Type B pancreatic cell (in vitro differentiated cells): ENCODE measurements at regions not wholly inside any gene's neighbourhood (a gene's known extent, or its start where the extent isn't known, plus 50 kb on each side); places are given as distances from the start of the nearest gene placed in this dataset.

ENCODE experiments used
- DNase-seq: peaks from one replicate; pipeline ENCODE4 v3.0.0; 2021; ENCODE audit warnings: mixed read lengths; ENCODE audit not compliant: unreplicated experiment; ENCODE audit errors: extremely low spot score
- H3K27ac Mint-ChIP-seq: 2 replicates; pipeline ENCODE4 v1.8.0; 2021; ENCODE audit warnings: mild to moderate bottlenecking, mixed read lengths
- H3K27me3 Mint-ChIP-seq: 2 replicates; pipeline ENCODE4 v1.8.0; 2021; ENCODE audit warnings: mixed read lengths
- H3K36me3 Mint-ChIP-seq: 2 replicates; pipeline ENCODE4 v1.8.0; 2021; ENCODE audit warnings: mixed read lengths
- H3K4me1 Mint-ChIP-seq: one replicate; pipeline ENCODE4 v1.8.0; 2021; ENCODE audit warnings: mixed read lengths; ENCODE audit not compliant: unreplicated experiment
- H3K4me3 Mint-ChIP-seq: 2 replicates; pipeline ENCODE4 v1.8.0; 2021; ENCODE audit warnings: mild to moderate bottlenecking, mixed read lengths
- H3K9me3 Mint-ChIP-seq: 2 replicates; pipeline ENCODE4 v1.8.0; 2021; ENCODE audit warnings: mixed read lengths
- TF ChIP-seq, protein P1 (sequence below): fragments of 200-600 bp; sonication (generic); conservative IDR thresholded peaks from 2 replicates; pipeline ENCODE4 v1.5.0; 2021; ENCODE audit warnings: antibody characterized with exemption, mild to moderate bottlenecking

DNA sequence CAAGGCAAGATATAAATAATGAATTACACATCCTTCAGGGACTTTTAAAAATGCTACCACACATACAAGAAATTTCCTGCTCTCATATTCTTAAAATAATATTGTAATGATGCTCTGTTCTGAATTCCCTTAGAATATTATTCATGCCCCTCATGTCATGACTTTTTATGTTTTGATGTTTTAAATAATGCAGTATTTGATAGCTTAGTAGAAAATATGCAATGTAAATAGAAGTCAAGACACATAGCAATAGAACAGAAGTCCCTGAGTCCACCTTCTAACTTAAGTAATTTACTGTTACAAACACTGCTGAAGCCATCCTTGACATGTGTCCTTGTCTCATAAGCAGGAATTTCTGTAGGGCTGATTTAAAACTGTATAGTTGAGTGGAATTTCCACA is 1071.2 kb upstream of the LCORL start:
- Mint-ChIP-seq H3K27ac (no peak overlapping the region), H3K4me3 (no peak overlapping the region), H3K27me3 (peaks cover 3% of the 10 kb centered on the region), H3K4me1 (peaks cover 4% of the 10 kb centered on the region), H3K36me3 (no peaks in the 10 kb centered on the region), H3K9me3 (peaks cover under 1% of the 10 kb centered on the region)
- TF ChIP-seq, protein P1, sequence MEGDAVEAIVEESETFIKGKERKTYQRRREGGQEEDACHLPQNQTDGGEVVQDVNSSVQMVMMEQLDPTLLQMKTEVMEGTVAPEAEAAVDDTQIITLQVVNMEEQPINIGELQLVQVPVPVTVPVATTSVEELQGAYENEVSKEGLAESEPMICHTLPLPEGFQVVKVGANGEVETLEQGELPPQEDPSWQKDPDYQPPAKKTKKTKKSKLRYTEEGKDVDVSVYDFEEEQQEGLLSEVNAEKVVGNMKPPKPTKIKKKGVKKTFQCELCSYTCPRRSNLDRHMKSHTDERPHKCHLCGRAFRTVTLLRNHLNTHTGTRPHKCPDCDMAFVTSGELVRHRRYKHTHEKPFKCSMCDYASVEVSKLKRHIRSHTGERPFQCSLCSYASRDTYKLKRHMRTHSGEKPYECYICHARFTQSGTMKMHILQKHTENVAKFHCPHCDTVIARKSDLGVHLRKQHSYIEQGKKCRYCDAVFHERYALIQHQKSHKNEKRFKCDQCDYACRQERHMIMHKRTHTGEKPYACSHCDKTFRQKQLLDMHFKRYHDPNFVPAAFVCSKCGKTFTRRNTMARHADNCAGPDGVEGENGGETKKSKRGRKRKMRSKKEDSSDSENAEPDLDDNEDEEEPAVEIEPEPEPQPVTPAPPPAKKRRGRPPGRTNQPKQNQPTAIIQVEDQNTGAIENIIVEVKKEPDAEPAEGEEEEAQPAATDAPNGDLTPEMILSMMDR, result no peak
- no peak for DNase-seq

DNA sequence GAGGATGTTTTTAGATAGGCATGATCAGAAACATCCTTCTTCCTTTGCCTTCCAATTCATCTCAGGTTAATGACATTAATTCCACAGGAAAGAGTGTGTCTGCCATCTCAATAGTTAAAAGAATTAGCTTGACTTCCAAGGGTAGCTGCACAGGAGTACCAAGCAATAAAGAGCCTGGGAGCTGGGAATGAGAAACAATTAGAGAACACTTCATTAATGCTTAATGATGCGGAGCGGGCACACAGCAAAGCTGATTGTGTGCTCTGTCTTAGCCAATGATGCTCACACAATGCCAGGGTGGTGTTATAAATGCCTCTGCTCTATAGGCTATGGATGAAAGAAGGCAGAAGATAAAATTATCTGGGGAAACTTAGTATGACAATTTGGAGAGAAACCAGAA is 1052.5 kb upstream of the LCORL start:
- Mint-ChIP-seq H3K27ac (no peak overlapping the region), H3K9me3 (peaks cover 8% of the 10 kb centered on the region), H3K36me3 (no peaks in the 10 kb centered on the region), H3K4me1 (peaks cover 4% of the 10 kb centered on the region), H3K27me3 (no peaks in the 10 kb centered on the region), H3K4me3 (no peak overlapping the region)
- no peak for DNase-seq
- TF ChIP-seq, protein P1, result no peak

DNA sequence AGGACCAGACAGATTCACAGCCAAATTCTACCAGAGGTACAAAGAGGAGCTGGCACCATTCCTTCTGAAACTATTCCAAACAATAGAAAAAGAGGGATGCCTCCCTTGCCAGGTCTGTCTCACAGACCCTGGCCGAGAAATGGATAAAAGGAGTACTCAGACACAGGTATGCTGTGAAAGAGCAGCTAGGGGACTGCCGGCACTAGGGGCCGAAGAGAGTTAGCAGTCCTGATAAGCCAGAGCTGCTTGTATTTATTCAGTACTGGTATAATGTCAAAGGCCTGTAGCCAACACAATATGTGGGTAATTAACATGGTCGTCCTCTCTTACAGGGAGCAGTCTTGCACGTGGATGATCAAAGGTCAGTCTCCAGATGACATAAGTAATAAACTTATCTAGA is 1042.1 kb upstream of the LCORL start:
- H3K36me3 Mint-ChIP-seq, result no peaks in the 10 kb centered on the region
- H3K27me3 Mint-ChIP-seq, result peaks cover 3% of the 10 kb centered on the region
- H3K4me1 Mint-ChIP-seq, result no peaks in the 10 kb centered on the region
- TF ChIP-seq, protein P1, result no peak
- no peak overlapping the region for H3K27ac Mint-ChIP-seq
- H3K9me3 Mint-ChIP-seq, result peaks cover 24% of the 10 kb centered on the region
- DNase-seq, result no peak
- H3K4me3 Mint-ChIP-seq, result no peak overlapping the region

DNA sequence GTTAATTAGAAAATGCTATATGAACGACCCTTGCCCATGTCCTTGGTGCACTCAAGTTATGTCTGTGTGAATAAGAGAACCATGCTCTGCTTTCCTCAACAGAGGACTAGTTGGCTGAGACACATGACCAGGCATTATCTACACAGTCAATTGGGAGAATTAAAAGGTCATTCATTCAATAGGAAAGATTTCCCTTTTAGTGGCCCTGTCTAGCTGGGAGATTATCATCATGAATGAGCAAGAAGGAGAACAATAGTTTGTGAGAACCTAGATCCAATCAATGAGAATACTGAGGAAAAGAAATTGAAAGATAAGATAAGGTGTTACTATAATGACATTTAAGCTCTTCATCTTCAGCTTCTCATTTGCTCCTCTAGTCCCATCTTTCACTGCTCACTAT is 1033.4 kb upstream of the LCORL start:
- Mint-ChIP-seq H3K9me3 (peaks cover 6% of the 10 kb centered on the region), H3K4me1 (peaks cover 15% of the 10 kb centered on the region), H3K36me3 (no peaks in the 10 kb centered on the region), H3K27ac (no peak overlapping the region), H3K27me3 (peaks cover 3% of the 10 kb centered on the region), H3K4me3 (no peak overlapping the region)
- DNase-seq, result no peak
- TF ChIP-seq, protein P1, result no peak

DNA sequence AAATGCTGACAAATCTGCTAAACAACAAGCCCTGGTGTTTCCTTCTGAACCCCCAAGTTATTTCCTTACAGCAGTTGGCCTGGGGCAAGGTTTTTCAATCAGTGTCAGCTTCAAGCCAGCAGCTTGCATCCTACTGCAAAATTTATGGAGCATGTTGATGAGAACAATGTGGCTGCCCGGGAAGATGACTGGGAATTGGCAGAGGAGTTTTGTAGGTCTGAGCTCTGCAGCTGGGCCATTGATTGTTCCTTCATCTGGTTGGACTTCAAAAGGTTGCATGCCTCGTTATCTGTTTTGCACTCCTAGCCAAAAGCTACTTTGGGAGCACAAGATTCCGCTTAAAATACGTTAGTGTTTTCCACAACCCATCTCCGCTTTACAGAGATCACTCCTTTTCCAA is 1030.3 kb upstream of the LCORL start:
- Mint-ChIP-seq H3K4me3 (no peak overlapping the region), H3K27me3 (no peaks in the 10 kb centered on the region), H3K36me3 (no peaks in the 10 kb centered on the region), H3K9me3 (no peaks in the 10 kb centered on the region), H3K4me1 (peaks cover 26% of the 10 kb centered on the region), H3K27ac (no peak overlapping the region)
- no peak for DNase-seq
- TF ChIP-seq, protein P1, result no peak

DNA sequence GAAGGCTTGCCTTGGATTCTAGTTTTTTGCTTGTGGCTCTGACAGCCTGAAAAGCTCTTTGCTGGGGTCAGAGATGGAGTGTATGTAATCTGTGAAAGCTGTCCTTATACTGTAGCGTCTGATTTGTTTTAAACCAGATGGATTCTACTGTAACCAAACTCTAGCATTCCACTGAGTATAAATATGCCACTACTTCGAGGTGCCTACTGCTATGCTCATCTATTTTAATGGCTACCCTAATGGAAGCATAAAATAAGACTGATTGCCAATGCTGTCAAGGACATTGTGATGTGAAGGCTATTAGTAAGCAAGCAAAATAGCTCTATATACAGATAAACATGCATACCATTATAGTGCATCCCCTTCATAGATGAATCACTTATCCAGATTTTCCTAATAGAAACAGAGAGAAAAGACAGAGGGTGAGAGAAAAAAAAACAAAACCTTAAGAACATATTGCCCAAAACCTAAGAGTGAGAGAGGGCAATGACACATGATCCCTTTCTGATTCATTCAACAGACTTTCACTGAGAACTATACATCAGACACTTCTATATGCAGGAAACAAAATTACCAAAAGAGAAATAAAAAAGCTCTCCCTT is 1025.8 kb upstream of the LCORL start:
- Mint-ChIP-seq H3K9me3 (no peaks in the 10 kb centered on the region), H3K27me3 (peaks cover 3% of the 10 kb centered on the region), H3K27ac (no peak overlapping the region), H3K4me1 (peaks cover 26% of the 10 kb centered on the region), H3K36me3 (no peaks in the 10 kb centered on the region), H3K4me3 (no peak overlapping the region)
- TF ChIP-seq, protein P1, result no peak
- no peak for DNase-seq
